ENCODE measurements at regions not wholly inside any gene's neighbourhood (a gene's known extent, or its start where the extent isn't known, plus 50 kb on each side); places are given as distances from the start of the nearest gene placed in this dataset.

- no peak overlapping the region for H3K4ac ChIP-seq (replicated peaks; ENCODE audit: insufficient read length, low read depth, low read length)
- TF ChIP-seq CBX8 (IDR thresholded peaks at IDR 0.05; ENCODE audit: borderline replicate concordance, low read depth, low read length) (no peak), EZH2 (IDR thresholded peaks at IDR 0.05; ENCODE audit: low read depth, low read length, severe bottlenecking) (no peak), RNF2 (IDR thresholded peaks at IDR 0.05; ENCODE audit: borderline replicate concordance, low read depth, low read length, missing control alignments, poor library complexity, severe bottlenecking) (no peak), SP2 (IDR thresholded peaks at IDR 0.05; ENCODE audit: low read length) (no peak), POLR2A (IDR thresholded peaks at IDR 0.05; ENCODE audit: control extremely low read depth in 1 of 2, low read depth in 2 of 2, low read length in 2 of 2) (no peak), MAX (IDR thresholded peaks at IDR 0.05) (no peak), JUND (IDR thresholded peaks at IDR 0.05; ENCODE audit: low read length) (no peak), GTF2F1 (IDR thresholded peaks at IDR 0.05; ENCODE audit: borderline replicate concordance, low read depth, low read length) (no peak)
Observed at GRCh38 chr1:24263211-24263610, 55.9 kb upstream of the GRHL3 start.

More at GRCh38 chr1:24263211-24263610, 55.9 kb upstream of the GRHL3 start:
- Histone ChIP-seq H4K91ac (replicated peaks; ENCODE audit: insufficient read length, low read length) (no peak overlapping the region), H2AFZ (ENCODE audit: low read length) (no peak overlapping the region), H3K79me2 (ENCODE audit: control insufficient read depth in 1 of 2, insufficient read depth in 2 of 2, low read length in 2 of 2) (no peaks in the 10 kb centered on the region), H2AK5ac (ENCODE audit: low read depth, low read length) (no peak overlapping the region), H2BK5ac (ENCODE audit: low read depth, low read length) (no peak overlapping the region), H3K14ac (ENCODE audit: insufficient read length) (no peak overlapping the region), H4K20me1 (replicated peaks in 1 of 2; ENCODE audit: control insufficient read depth in 1 of 2, insufficient read depth in 2 of 2, low read length in 2 of 2) (no peaks in the 10 kb centered on the region), H3K36me3 (ENCODE audit: control insufficient read depth in 2 of 4, insufficient read depth in 4 of 4, low read length in 3 of 4) (no peaks in the 10 kb centered on the region), H2BK120ac (replicated peaks; ENCODE audit: low read depth, low read length) (no peak overlapping the region), H3K18ac (ENCODE audit: extremely low read depth, low read length) (no peak overlapping the region), H2BK20ac (ENCODE audit: low read length) (no peak overlapping the region), H3K9me3 (ENCODE audit: insufficient read depth in 2 of 2, low read depth in 1 of 2, low read length in 1 of 2) (no peaks in the 10 kb centered on the region), H3K4me2 (ENCODE audit: insufficient read depth in 1 of 2, low read depth in 2 of 2, low read length in 2 of 2) (no peak overlapping the region), H3K79me1 (ENCODE audit: low read depth, low read length) (no peaks in the 10 kb centered on the region), H2BK15ac (ENCODE audit: low read length) (no peak overlapping the region), H3K9ac (replicated peaks in 1 of 4; ENCODE audit: extremely low read depth in 1 of 4, low read depth in 3 of 4, low read length in 3 of 4) (no peak overlapping the region), H3K27me3 (replicated peaks in 1 of 4; ENCODE audit: control insufficient read depth in 3 of 4, extremely low read depth in 1 of 4, insufficient read depth in 3 of 4, low read length in 3 of 4) (no peaks in the 10 kb centered on the region), H3K23ac (ENCODE audit: insufficient read length) (no peak overlapping the region), H3K23me2 (ENCODE audit: low read depth, low read length) (peaks cover 4% of the 10 kb centered on the region; the same call in 1 of the 2 replicates), H3K4me3 (ENCODE audit: extremely low read depth in 1 of 4, insufficient read depth in 2 of 4, low read depth in 3 of 4, low read length in 4 of 4) (no peak overlapping the region), H3K4me1 (replicated peaks in 1 of 4; ENCODE audit: control insufficient read depth in 3 of 4, insufficient read depth in 4 of 4, low read length in 3 of 4) (no peaks in the 10 kb centered on the region), H3K27ac (ENCODE audit: low read depth, low read length) (no peak overlapping the region), H2BK12ac (ENCODE audit: low read depth, low read length) (no peak overlapping the region), H3K56ac (replicated peaks; ENCODE audit: insufficient read length, low read depth, low read length) (no peak overlapping the region), H4K8ac (ENCODE audit: extremely low read depth, insufficient read depth, low read length) (no peak overlapping the region), H4K5ac (ENCODE audit: insufficient read length, low read depth, low read length) (no peak overlapping the region)
- ChIA-PET POLR2A (ENCODE audit: partially characterized antibody) (no interaction called here), CTCF (ENCODE audit: partially characterized antibody) (interaction anchor here (1.0 to 1.6 kb wide), 5 partner anchors 9 to 127 kb away, joined by 3 to 6 read pairs (median 3); no protein-coding TSS in a partner anchor)
- FAIRE-seq: no peak
- WGBS, 2 experiments (ENCODE audit: extremely low coverage in 1 of 2, insufficient coverage in 1 of 2, insufficient read length in 1 of 2, insufficient replicate concordance in 2 of 2, low coverage in 1 of 2, low lambda C conversion rate in 2 of 2, missing lambda C conversion rate in 1 of 2): 92% methylated on average over 4 of the region's 4 CpGs; no CpG with 5 or more reads in 1 of the 2 experiments
- no peak for DNase-seq (ENCODE audit: low read depth in 1 of 2, low spot score in 2 of 2)

Measured in H1 (cell line).